Small intestine (tissue), 7 donors: ENCODE measurements at regions not wholly inside any gene's neighbourhood (a gene's known extent, or its start where the extent isn't known, plus 50 kb on each side); places are given as distances from the start of the nearest gene placed in this dataset.

Source experiments
- DNase-seq, 2 donors: peaks; one replicate each; pipeline versions ENCODE4 v3.0.0 to v3.0.0-alpha.2; 2013
- FAIRE-seq: peaks from 2 replicates; lab custom pipeline; 2012; peaks lifted over from hg19 to GRCh38; lab: Jason Lieb, UNC
- H3K27ac ChIP-seq, 3 donors: one replicate each; pipeline ENCODE4 v1.5.1; 2013; ENCODE audit warnings: low read length in 2 of 3, mild to moderate bottlenecking in 2 of 3, control low read depth in 1 of 3, inconsistent platforms in 1 of 3, low read depth in 1 of 3, moderate library complexity in 1 of 3
- H3K27me3 ChIP-seq, 3 donors: one replicate each; pipeline ENCODE4 v1.6.1; 2013; ENCODE audit warnings: low read length in 3 of 3, inconsistent platforms in 1 of 3; ENCODE audit not compliant: control insufficient read depth in 3 of 3, insufficient read depth in 3 of 3
- H3K36me3 ChIP-seq, 3 donors: one replicate each; pipeline ENCODE4 v1.6.1; 2013; ENCODE audit warnings: low read length in 3 of 3, inconsistent platforms in 1 of 3, low read depth in 1 of 3, mild to moderate bottlenecking in 1 of 3, moderate library complexity in 1 of 3; ENCODE audit not compliant: control insufficient read depth in 3 of 3, insufficient read depth in 2 of 3
- H3K4me1 ChIP-seq, 3 donors: one replicate each; pipeline ENCODE4 v1.6.1; 2013; ENCODE audit warnings: low read length in 2 of 3, inconsistent platforms in 1 of 3, low read depth in 1 of 3, mild to moderate bottlenecking in 1 of 3, moderate library complexity in 1 of 3; ENCODE audit not compliant: control insufficient read depth in 3 of 3, insufficient read depth in 2 of 3
- H3K4me3 ChIP-seq, 3 donors: one replicate each; pipeline ENCODE4 v1.5.1; 2013; ENCODE audit warnings: low read length in 3 of 3, control low read depth in 1 of 3, inconsistent platforms in 1 of 3, low read depth in 1 of 3, mild to moderate bottlenecking in 1 of 3, moderate library complexity in 1 of 3
- H3K9me3 ChIP-seq, 2 donors: one replicate each; pipeline ENCODE4 v1.6.1; 2013; ENCODE audit warnings: low read depth in 1 of 2, low read length in 1 of 2; ENCODE audit not compliant: control insufficient read depth in 2 of 2, insufficient read depth in 1 of 2
- WGBS, 3 donors: extraction: QIAGEN DNeasy Blood & Tissue Kit; methylation state at CpG; one replicate each; pipeline ENCODE4 v1.1.7; 2013; 5-methylcytosine and 5-hydroxymethylcytosine counted together
- donor health status: healthy with polysubstance abuse.
- donor health status: control.
- donor health status: control.
- donor health status: Bipolar disorder and iron deficiency.
- donor health status: healthy.

- Histone ChIP-seq H3K36me3 (no peaks in the 10 kb centered on the region), H3K9me3 (no peaks in the 10 kb centered on the region), H3K4me3 (no peak overlapping the region), H3K4me1 (peaks cover 0 to 4% (median 3%) of the 10 kb centered on the region in 3 donors), H3K27me3 (no peaks in the 10 kb centered on the region), H3K27ac (no peak overlapping the region)
- no peak for DNase-seq
- WGBS, 3 donors = 76 to 90% (median 86%) methylated on average over 2 of the region's 2 CpGs
- FAIRE-seq = no peak
These were observed 66.3 kb upstream of the FGGY start for GRCh38 chr1:59230622-59231021.

GRCh38 chr1:59232216-59232615 is 64.7 kb upstream of the FGGY start:
- FAIRE-seq (no peak), DNase-seq (peak in 1 of 2 donors; percentile 48)
- Histone ChIP-seq H3K4me3 (no peak overlapping the region), H3K36me3 (no peaks in the 10 kb centered on the region), H3K27ac (no peak overlapping the region), H3K9me3 (no peaks in the 10 kb centered on the region), H3K27me3 (no peaks in the 10 kb centered on the region), H3K4me1 (peaks cover 0 to 3% (median 0%) of the 10 kb centered on the region in 3 donors)
- 64 to 74% (median 69%) methylated on average over 6 of the region's 6 CpGs for WGBS, 3 donors

GRCh38 chr1:59233444-59233843 is 63.5 kb upstream of the FGGY start:
- FAIRE-seq (no peak), DNase-seq (no peak)
- 89 to 94% (median 92%) methylated on average over 1 of the region's 1 CpG for WGBS, 3 donors
- H3K36me3 ChIP-seq = no peaks in the 10 kb centered on the region
- peaks cover 0 to 3% (median 0%) of the 10 kb centered on the region in 3 donors for H3K4me1 ChIP-seq
- no peaks in the 10 kb centered on the region for H3K27me3 ChIP-seq
- H3K27ac ChIP-seq = no peak overlapping the region
- H3K4me3 ChIP-seq = no peak overlapping the region
- H3K9me3 ChIP-seq = no peaks in the 10 kb centered on the region

- DNase-seq = no peak
- H3K27ac ChIP-seq = no peak overlapping the region
- H3K4me1 ChIP-seq = peaks cover 0 to 3% (median 0%) of the 10 kb centered on the region in 3 donors
- H3K4me3 ChIP-seq = no peak overlapping the region
- no peaks in the 10 kb centered on the region for H3K9me3 ChIP-seq
- no peak for FAIRE-seq
- H3K36me3 ChIP-seq = no peaks in the 10 kb centered on the region
- no peaks in the 10 kb centered on the region for H3K27me3 ChIP-seq
- WGBS, 3 donors = 80 to 89% (median 88%) methylated on average over 3 of the region's 3 CpGs
These were observed 60.0 kb upstream of the FGGY start for GRCh38 chr1:59236721-59237545.

- no peaks in the 10 kb centered on the region for H3K36me3 ChIP-seq
- WGBS, 3 donors = 78 to 87% (median 80%) methylated on average over 2 of the region's 2 CpGs
- H3K4me1 ChIP-seq = peaks cover 0 to 3% (median 0%) of the 10 kb centered on the region in 3 donors
- no peak overlapping the region for H3K4me3 ChIP-seq
- H3K27me3 ChIP-seq = no peaks in the 10 kb centered on the region
- FAIRE-seq (no peak), DNase-seq (no peak)
- no peak overlapping the region for H3K27ac ChIP-seq
- H3K9me3 ChIP-seq = no peaks in the 10 kb centered on the region
These were observed 59.0 kb upstream of the FGGY start for GRCh38 chr1:59237900-59238299.

GRCh38 chr1:59238333-59238934 is 58.5 kb upstream of the FGGY start:
- H3K27ac ChIP-seq = no peak overlapping the region
- H3K4me3 ChIP-seq = no peak overlapping the region
- no peak for FAIRE-seq
- H3K36me3 ChIP-seq = no peaks in the 10 kb centered on the region
- no peaks in the 10 kb centered on the region for H3K27me3 ChIP-seq
- 88 to 95% (median 89%) methylated on average over 5 of the region's 5 CpGs for WGBS, 3 donors
- peaks cover 0 to 3% (median 0%) of the 10 kb centered on the region in 3 donors for H3K4me1 ChIP-seq
- DNase-seq = no peak
- no peaks in the 10 kb centered on the region for H3K9me3 ChIP-seq

- Histone ChIP-seq H3K36me3 (no peaks in the 10 kb centered on the region), H3K27me3 (no peaks in the 10 kb centered on the region), H3K27ac (no peak overlapping the region), H3K9me3 (no peaks in the 10 kb centered on the region), H3K4me1 (peaks cover 0 to 2% (median 0%) of the 10 kb centered on the region in 3 donors), H3K4me3 (no peak overlapping the region)
- WGBS, 3 donors = 87 to 92% (median 88%) methylated on average over 2 of the region's 2 CpGs
- DNase-seq = no peak
- FAIRE-seq = no peak
These were observed 57.9 kb upstream of the FGGY start for GRCh38 chr1:59238993-59239392.

GRCh38 chr1:59241909-59242308 is 55.0 kb upstream of the FGGY start:
- 59 to 89% (median 83%) methylated on average over 2 of the region's 2 CpGs for WGBS, 3 donors
- DNase-seq = no peak
- no peak for FAIRE-seq
- Histone ChIP-seq H3K9me3 (peaks cover 0 to 2% of the 10 kb centered on the region in 2 donors), H3K27ac (no peak overlapping the region), H3K27me3 (no peaks in the 10 kb centered on the region), H3K4me3 (no peak overlapping the region), H3K36me3 (no peaks in the 10 kb centered on the region), H3K4me1 (no peaks in the 10 kb centered on the region)
